NCI-H526 treated with DMSO at 0.1 percent for 48 hours (cell line): ENCODE measurements at regions not wholly inside any gene's neighbourhood (a gene's known extent, or its start where the extent isn't known, plus 50 kb on each side); places are given as distances from the start of the nearest gene placed in this dataset.

Experiments used
- DNase-seq: peaks from one replicate; lab custom pipeline; 2025; lab: John Stamatoyannopoulos, UW

DNA sequence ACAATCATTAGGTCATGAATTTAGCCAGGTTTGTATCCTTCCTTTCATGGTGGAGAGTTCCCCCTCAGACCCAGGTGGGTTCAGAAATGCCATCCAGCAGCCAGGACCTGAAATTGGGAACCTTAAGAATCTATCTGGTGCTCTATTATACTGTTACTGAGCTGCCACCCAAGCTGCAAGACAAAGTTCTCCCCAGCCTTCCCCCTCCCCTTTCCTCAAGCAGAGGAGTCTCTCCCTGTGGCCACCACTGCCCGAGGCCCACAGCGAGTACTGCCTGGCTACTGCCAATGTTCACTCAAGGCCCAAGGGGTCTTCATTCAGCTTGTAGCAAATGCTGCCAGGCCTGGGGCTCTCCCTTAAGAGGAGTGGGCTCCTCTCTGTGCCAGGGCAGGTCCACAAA is 133.8 kb downstream of the TMEM38B start:
- no peak for DNase-seq

GRCh38 chr9:105828596-105829213 is 134.4 kb downstream of the TMEM38B start:
- no peak for DNase-seq

- no peak for DNase-seq
Measured at GRCh38 chr9:105830461-105830860, 136.1 kb downstream of the TMEM38B start.

GRCh38 chr9:105832096-105832710 is 137.9 kb downstream of the TMEM38B start:
- no peak for DNase-seq

- no peak for DNase-seq
Measured at GRCh38 chr9:105833271-105833975, 139.1 kb downstream of the TMEM38B start.

DNA sequence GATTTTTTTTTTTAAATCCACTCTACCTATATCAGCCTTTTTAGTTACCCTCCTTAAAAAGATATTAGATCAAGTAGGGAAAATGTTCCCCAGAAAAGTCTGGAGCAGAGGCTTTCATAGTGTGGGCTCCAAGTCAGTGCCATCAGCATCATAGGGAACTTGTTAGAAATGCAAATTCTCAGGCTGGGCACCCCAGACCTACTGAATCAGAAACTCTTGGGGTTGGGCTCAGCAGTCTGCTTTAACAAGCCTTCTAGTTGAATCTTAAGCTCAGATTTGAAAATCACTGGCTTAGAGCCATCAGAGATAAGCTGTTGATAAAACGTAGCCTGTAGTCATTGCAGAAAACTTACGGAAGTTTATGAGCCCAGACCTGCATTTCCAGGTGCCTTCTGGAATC is 140.1 kb downstream of the TMEM38B start:
- DNase-seq, result no peak

GRCh38 chr9:105835721-105836120 is 141.4 kb downstream of the TMEM38B start:
- no peak for DNase-seq

GRCh38 chr9:105836936-105837660 is 142.8 kb downstream of the TMEM38B start:
- DNase-seq, result no peak

- no peak for DNase-seq
Measured at GRCh38 chr9:105841562-105841961, 147.2 kb downstream of the TMEM38B start.

DNA sequence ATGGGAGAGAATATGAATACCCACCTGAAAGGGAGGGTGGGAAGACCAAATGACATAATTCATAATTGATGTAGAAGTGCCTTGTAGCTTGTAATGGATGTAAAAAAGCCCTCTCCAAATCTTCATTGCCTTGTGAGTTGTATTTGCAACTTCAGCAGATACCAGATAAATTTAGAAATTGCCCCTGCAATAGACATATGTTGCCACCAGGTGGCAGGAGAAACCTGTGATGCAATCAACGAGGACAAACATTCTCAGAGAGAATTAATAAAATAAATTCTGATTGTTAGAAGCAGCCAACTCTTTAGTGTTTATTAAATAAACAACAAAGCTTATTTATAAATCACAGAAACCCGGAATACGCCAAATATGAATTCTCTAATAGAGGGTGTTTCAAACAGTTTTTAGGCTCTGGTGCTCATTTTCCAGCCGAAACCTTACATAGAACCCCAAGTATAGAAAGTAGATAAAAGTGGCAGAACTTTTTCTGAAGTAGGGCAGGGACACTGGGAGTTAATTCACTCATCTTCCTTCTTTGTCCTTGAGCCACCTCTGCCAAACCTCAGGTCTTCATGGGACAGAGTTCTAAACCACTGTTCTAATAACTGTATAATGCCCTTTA is 147.8 kb downstream of the TMEM38B start:
- no peak for DNase-seq

- no peak for DNase-seq
Measured at GRCh38 chr9:105846825-105847224, 152.5 kb downstream of the TMEM38B start.

DNA sequence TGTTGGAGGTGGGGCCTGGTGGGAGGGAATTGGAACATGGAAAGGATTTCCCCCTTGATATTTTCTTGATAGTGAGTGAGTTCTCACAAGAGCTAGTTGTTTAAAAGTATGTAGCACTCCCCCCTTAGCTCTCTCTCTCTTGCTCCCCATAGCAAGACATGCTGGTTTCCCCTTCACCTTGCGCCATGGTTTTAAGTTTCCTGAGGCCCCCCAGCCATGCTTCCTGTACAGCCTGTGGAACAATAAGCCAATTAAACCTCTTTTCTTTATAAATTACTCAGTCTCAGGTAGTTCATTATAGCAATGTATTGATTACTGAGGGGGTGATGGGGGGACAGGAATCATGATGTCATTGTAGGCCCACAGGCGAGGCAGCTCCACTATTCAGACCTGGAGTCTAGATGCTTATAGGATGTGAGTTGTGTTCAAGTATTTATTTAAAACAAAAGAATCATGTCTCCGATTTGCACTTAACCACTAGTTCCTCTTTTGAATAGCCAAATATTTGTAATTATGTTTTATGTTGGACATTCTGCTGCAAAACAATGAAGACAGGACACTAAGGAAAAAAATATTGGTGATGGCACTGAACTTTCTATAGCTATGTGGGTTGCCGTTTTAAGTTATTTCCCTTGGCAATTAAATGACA is 156.6 kb downstream of the TMEM38B start:
- DNase-seq, result no peak

GRCh38 chr9:105854026-105854782 is 159.9 kb downstream of the TMEM38B start:
- DNase-seq, result no peak

DNA sequence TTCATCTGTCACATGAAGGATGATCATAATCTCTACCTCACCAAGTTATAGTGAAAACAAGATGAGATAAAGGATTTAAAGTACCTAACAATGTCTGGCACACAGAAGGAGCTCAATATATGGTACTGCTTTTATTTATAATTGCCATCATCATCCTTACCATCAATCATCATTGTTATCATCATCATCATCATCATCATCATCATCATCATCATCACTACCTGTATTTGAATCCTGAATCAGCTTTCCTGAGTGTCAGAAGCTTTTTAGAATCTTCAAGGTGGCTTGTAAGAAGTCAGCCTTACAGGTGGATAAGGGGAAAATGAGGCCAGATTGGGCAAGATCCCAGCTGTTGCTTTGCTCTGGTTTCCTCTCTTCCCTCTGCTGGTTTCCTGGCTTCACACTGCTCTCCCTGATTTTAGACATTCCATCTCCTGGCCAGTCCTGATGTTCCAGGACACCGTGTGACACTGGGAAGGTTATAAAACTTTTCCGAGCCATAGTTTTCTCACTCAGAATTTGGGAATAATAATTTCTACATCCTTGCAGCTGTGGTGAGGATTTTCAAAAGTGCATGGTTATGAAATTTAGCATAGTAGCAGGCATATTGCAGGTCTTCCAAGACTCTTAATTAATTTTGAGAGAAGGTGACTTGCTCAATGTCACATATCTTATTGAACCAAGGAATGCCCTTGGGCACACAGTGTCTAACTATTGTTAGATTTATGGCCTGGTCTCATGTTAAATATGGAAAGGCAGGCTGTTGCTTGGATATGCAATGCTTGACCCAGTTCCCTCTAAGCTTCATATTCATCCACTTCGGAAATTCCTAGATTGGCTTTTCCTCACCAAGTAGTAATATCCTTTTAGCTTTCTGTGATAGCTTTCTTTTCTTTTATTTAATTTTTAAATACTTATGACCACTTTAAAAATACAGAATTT is 160.7 kb downstream of the TMEM38B start:
- no peak for DNase-seq

DNA sequence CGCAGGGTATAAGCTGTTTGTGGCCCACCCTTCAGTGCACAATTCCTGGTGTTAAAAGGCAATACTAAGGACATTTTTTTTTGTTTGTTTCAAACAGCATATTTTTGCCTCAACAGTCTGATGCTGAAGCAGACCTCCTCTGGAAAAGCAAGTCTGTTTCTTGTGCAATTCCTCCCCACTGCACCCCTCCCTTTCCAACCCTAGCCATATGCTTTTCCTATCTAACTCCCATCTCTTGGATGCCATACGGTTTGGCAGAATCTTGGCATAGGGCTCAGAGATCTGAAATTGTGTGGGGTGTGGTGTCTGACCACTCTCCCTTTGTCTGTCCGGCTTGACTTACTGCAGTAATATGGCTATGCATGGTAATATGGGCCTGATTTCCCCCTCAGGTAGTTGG is 161.6 kb downstream of the TMEM38B start:
- DNase-seq, result no peak

DNA sequence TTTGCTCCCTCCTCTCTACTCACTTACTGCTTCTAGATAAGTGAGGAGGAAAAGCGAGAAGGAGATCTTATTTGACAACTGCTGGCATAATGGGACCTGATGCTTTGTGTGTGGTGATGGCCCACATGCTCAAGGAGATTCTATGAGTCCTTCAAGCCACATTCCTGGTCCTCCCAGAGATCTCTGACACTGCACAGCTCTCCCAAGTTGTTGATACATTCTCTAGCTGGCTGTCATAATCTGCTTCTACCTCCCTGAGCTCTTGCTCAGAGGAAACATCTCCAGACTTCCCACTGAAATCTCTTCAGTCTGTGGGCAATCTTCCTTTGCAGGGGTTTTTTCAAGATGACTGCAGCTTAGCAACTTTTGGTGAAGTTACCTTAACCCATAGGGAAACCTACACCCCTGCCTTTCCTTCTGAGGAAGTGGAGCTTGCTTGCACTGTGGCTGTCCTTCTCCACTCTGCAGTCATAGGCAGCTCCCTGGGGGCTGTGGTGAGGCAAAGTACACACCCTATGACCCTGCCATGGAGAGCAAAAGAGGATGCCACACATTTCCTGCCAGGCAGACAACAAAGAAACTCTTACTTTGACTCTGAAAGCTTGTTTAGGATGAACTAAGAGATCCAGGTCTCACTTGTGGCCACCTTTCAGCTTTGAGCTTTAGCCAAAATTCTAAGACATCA is 163.8 kb downstream of the TMEM38B start:
- DNase-seq, result no peak

GRCh38 chr9:105858877-105859276 is 164.5 kb downstream of the TMEM38B start:
- DNase-seq, result no peak

- DNase-seq, result no peak
Measured at GRCh38 chr9:105859428-105860091, 165.2 kb downstream of the TMEM38B start.

GRCh38 chr9:105860516-105860915 is 166.2 kb downstream of the TMEM38B start:
- no peak for DNase-seq
